ENCODE measurements at regions not wholly inside any gene's neighbourhood (a gene's known extent, or its start where the extent isn't known, plus 50 kb on each side); places are given as distances from the start of the nearest gene placed in this dataset.

DNA sequence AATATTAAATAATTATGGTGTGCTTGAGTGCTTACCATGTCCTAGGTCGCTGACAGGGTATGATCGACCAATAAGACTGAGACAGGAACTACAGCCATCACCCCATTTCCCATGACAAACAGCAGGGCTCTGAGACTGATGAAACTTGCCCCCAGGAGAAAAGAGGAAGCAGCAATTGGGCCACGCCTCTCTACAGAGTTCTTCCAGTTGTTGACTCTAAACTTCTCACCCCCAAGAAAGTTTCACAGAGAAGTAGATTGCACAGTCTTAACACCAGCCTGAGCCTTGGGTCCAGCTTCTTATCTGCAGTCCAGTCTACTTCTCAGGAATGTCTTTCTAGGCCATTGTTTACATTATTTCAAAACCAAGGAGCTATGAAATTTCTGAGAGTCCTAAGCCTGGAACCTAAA lies 182.2 kb upstream of the ANKRD55 start:
- TF ChIP-seq, protein P1, sequence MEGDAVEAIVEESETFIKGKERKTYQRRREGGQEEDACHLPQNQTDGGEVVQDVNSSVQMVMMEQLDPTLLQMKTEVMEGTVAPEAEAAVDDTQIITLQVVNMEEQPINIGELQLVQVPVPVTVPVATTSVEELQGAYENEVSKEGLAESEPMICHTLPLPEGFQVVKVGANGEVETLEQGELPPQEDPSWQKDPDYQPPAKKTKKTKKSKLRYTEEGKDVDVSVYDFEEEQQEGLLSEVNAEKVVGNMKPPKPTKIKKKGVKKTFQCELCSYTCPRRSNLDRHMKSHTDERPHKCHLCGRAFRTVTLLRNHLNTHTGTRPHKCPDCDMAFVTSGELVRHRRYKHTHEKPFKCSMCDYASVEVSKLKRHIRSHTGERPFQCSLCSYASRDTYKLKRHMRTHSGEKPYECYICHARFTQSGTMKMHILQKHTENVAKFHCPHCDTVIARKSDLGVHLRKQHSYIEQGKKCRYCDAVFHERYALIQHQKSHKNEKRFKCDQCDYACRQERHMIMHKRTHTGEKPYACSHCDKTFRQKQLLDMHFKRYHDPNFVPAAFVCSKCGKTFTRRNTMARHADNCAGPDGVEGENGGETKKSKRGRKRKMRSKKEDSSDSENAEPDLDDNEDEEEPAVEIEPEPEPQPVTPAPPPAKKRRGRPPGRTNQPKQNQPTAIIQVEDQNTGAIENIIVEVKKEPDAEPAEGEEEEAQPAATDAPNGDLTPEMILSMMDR (IDR thresholded peaks at IDR 0.05): no peak
- TF ChIP-seq POLR2A (IDR thresholded peaks at IDR 0.05; ENCODE audit: low read depth): no peak
- no peak for TF ChIP-seq POLR2AphosphoS5 (IDR thresholded peaks at IDR 0.05)
